NT2/D1 (cell line): ENCODE measurements at regions not wholly inside any gene's neighbourhood (a gene's known extent, or its start where the extent isn't known, plus 50 kb on each side); places are given as distances from the start of the nearest gene placed in this dataset.

Experiments used
- YY1 ChIP-seq: IDR thresholded peaks from 2 replicates; pipeline ENCODE4 v1.6.1; 2011; ENCODE audit not compliant: insufficient read length, insufficient read depth
- ZNF274 ChIP-seq: IDR thresholded peaks from 2 replicates; pipeline ENCODE4 v1.6.1; 2011; ENCODE audit warnings: mild to moderate bottlenecking, low read depth, low read length

DNA sequence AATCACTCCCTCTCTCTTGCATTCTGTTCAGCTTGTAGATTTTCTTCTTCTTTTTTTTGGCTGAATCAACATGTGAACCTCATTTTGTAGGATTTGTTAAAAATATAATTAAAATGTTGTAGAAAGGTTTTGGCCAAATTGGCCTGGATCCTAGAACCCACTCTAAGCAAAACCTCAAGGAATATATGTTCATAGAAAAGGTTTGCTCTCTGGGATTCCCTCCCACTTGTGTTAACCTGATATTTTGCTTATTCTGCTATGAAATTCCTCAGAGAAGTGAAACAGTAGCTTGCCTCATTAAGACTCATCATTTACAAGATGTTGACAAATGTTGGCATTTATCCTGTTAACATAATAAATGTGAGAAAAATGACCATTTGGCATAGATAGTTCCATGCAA lies 456.7 kb downstream of the TMEM182 start:
- TF ChIP-seq ZNF274 (no peak), YY1 (no peak)
